MCF 10A (cell line): ENCODE measurements at regions not wholly inside any gene's neighbourhood (a gene's known extent, or its start where the extent isn't known, plus 50 kb on each side); places are given as distances from the start of the nearest gene placed in this dataset.

Experiments
- BruUV-seq: library from RNA; stranded (reverse); fragments of 400-500 nt; replicated peaks from 2 replicates; lab custom pipeline; 2021; lab: Mats Ljungman, UMichigan
- CTCF ChIA-PET: fragments of 300-600 bp; sonication (Branson Sonifier 250); formaldehyde crosslinking; extraction: SDS; loops from one replicate; lab custom pipeline; 2021; ENCODE audit warnings: antibody characterized with exemption, inconsistent platforms; lab: Yijun Ruan, JAX
- POLR2A ChIA-PET: fragments of 300-600, 350-650 bp; sonication (Branson Sonifier 250); formaldehyde crosslinking; extraction: SDS; loops from one replicate; lab custom pipeline; 2020; ENCODE audit warnings: antibody characterized with exemption, inconsistent platforms; lab: Yijun Ruan, JAX
- DNase-seq: peaks from one replicate; pipeline ENCODE4 v3.0.0-alpha.2; 2018; ENCODE audit not compliant: unreplicated experiment
- H3K27ac Mint-ChIP-seq: one replicate; pipeline ENCODE4 v1.8.0; 2022; ENCODE audit warnings: mild to moderate bottlenecking, low read depth, mixed read lengths; ENCODE audit not compliant: unreplicated experiment
- H3K27me3 Mint-ChIP-seq: one replicate; pipeline ENCODE4 v1.8.0; 2022; ENCODE audit warnings: mixed read lengths; ENCODE audit not compliant: insufficient read depth, unreplicated experiment
- H3K36me3 Mint-ChIP-seq: one replicate; pipeline ENCODE4 v1.8.0; 2022; ENCODE audit warnings: mild to moderate bottlenecking, moderate library complexity, mixed read lengths; ENCODE audit not compliant: insufficient read depth, unreplicated experiment
- H3K4me1 Mint-ChIP-seq: one replicate; pipeline ENCODE4 v1.8.0; 2022; ENCODE audit warnings: mixed read lengths; ENCODE audit not compliant: insufficient read depth, unreplicated experiment
- H3K4me3 Mint-ChIP-seq: one replicate; pipeline ENCODE4 v1.8.0; 2022; ENCODE audit warnings: mild to moderate bottlenecking, moderate library complexity, mixed read lengths; ENCODE audit not compliant: unreplicated experiment
- H3K9me3 Mint-ChIP-seq: one replicate; pipeline ENCODE4 v1.8.0; 2022; ENCODE audit warnings: mixed read lengths; ENCODE audit not compliant: unreplicated experiment
- intact Hi-C: fragments of 100-400 bp; cut with micrococcal nuclease; formaldehyde crosslinking; loops from 2 replicates; pipeline ENCODE4 v1.14.1; 2022
- TF ChIP-seq, protein P1 (sequence below): fragments of 200-600 bp; IDR thresholded peaks from one replicate; pipeline ENCODE4 v1.8.0; 2022; ENCODE audit warnings: antibody characterized with exemption, mild to moderate bottlenecking; ENCODE audit not compliant: unreplicated experiment

DNA sequence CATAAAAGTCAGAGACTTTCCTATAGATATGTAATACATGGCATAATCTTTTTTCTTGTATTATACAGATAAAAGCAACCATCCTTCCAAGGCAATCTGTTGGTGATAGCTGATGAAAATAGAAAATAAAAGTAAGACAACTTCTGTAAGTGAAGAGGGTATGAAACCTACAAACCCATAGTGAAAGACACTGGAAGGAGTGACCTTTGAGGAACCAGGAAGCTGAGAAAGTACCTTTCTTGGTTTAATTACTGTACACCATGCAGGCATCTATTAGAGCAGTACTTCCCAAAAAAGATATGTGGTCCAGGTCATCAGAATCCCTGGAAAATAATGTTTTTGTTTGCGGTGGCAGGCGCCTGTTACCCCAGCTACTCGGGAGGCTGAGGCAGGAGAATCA is 906.6 kb upstream of the KLHL29 start:
- Mint-ChIP-seq H3K36me3 (no peaks in the 10 kb centered on the region), H3K4me1 (no peaks in the 10 kb centered on the region), H3K4me3 (no peak overlapping the region), H3K9me3 (no peaks in the 10 kb centered on the region), H3K27me3 (no peaks in the 10 kb centered on the region), H3K27ac (no peak overlapping the region)
- DNase-seq, result no peak
- TF ChIP-seq, protein P1, sequence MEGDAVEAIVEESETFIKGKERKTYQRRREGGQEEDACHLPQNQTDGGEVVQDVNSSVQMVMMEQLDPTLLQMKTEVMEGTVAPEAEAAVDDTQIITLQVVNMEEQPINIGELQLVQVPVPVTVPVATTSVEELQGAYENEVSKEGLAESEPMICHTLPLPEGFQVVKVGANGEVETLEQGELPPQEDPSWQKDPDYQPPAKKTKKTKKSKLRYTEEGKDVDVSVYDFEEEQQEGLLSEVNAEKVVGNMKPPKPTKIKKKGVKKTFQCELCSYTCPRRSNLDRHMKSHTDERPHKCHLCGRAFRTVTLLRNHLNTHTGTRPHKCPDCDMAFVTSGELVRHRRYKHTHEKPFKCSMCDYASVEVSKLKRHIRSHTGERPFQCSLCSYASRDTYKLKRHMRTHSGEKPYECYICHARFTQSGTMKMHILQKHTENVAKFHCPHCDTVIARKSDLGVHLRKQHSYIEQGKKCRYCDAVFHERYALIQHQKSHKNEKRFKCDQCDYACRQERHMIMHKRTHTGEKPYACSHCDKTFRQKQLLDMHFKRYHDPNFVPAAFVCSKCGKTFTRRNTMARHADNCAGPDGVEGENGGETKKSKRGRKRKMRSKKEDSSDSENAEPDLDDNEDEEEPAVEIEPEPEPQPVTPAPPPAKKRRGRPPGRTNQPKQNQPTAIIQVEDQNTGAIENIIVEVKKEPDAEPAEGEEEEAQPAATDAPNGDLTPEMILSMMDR, result no peak
- no TSS peak for BruUV-seq
- ChIA-PET POLR2A (no interaction called here), CTCF (interaction anchor here (0.6 kb wide), 1 partner anchor 15 kb away, joined by 3 read pairs; no protein-coding TSS in a partner anchor)
- intact Hi-C loops, result no loop called here

DNA sequence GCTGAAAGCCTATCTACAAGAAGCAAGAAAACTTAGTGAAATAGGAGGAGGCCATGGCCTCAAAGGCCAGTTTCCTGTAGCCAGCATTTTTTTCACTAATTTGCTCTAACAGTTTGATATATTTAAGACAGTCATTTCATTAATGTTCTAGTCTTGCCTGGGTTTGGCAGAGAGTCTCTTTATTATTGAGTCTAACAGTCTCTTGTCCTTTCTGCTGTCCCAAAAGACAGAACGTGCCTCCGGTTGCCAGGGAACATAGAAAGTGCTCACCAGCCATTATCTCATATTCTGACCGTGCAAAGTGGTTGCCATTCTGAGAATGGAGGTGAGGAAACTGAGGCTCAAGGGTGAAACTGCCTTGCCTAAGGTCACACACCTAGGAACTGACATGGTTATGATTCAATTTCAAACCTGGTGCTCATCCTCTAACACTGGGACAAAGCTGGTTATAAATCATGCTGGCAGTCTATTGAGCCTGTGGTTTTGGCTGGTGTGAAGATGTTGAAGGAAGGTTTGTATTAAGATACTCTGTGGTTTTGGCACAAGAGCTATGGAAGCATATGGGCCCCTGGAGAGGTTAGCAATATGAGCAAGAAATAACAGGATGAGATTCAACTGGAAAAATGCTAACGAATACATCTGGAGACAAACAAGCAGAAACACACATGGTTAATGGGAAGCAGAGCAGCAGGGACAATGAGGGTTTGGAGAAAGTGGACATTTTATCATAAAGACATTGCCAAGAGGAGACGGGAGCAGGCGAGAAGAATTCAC is 903.3 kb upstream of the KLHL29 start:
- TF ChIP-seq, protein P1, result no peak
- CTCF ChIA-PET, result no interaction called here
- no TSS peak for BruUV-seq
- Mint-ChIP-seq H3K4me3 (no peak overlapping the region), H3K9me3 (no peaks in the 10 kb centered on the region), H3K27me3 (no peaks in the 10 kb centered on the region), H3K36me3 (no peaks in the 10 kb centered on the region), H3K4me1 (no peaks in the 10 kb centered on the region), H3K27ac (no peak overlapping the region)
- POLR2A ChIA-PET, result no interaction called here
- intact Hi-C loops, result no loop called here
- no peak for DNase-seq

DNA sequence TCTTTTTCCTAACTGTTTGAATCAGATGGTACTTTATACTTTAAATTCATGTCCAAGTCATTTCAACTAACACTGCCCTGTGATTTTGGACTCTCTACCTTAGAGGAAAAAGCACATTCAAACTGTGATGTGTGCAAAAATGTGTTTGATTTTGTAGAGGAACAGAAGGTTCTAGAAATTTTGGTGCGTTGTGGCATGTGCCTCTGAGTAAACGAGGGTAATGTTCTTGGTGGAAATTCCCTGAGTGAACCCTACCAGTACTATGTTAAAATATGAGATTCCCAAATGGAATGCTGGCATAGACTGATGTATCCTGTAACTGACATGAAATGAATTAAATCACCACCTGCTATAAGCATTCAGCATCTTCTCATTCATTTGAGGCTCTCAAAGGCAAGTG is 901.9 kb upstream of the KLHL29 start:
- Mint-ChIP-seq H3K4me3 (no peak overlapping the region), H3K27ac (no peak overlapping the region), H3K9me3 (no peaks in the 10 kb centered on the region), H3K4me1 (no peaks in the 10 kb centered on the region), H3K27me3 (no peaks in the 10 kb centered on the region), H3K36me3 (no peaks in the 10 kb centered on the region)
- no TSS peak for BruUV-seq
- no peak for DNase-seq
- CTCF ChIA-PET, result interaction anchor here (0.6 kb wide), 1 partner anchor 1095 kb away, joined by 3 read pairs; no protein-coding TSS in a partner anchor
- TF ChIP-seq, protein P1, result no peak
- POLR2A ChIA-PET, result interaction anchor here (0.6 kb wide), 1 partner anchor 913 kb away, joined by 3 read pairs; no protein-coding TSS in a partner anchor
- intact Hi-C loops, result no loop called here

DNA sequence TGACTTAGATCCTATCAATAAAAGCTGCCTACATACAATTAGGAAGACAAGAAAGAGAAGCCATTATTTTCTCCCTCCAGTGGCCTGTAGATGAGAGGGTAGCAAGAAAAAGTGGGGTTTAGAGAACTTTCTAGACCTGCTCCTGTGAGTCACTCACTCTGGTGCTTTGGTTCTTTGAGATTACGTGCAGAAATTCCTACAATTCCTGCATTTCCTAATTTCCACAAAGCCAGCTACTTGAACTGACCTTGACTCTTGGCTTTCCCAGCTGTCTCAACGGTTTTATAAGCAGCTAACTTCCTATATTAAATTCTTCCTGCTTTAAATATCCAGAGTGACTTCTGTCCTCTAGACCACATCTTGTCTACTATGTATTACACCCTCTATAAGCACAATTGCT is 899.5 kb upstream of the KLHL29 start:
- ChIA-PET CTCF (no interaction called here), POLR2A (no interaction called here)
- Mint-ChIP-seq H3K9me3 (peaks cover 7% of the 10 kb centered on the region), H3K27me3 (no peaks in the 10 kb centered on the region), H3K4me3 (no peak overlapping the region), H3K36me3 (no peaks in the 10 kb centered on the region), H3K27ac (no peak overlapping the region), H3K4me1 (no peaks in the 10 kb centered on the region)
- BruUV-seq, result no TSS peak
- DNase-seq, result no peak
- TF ChIP-seq, protein P1, result no peak
- intact Hi-C loops, result no loop called here
